HEK293 (cell line): ENCODE measurements at regions not wholly inside any gene's neighbourhood (a gene's known extent, or its start where the extent isn't known, plus 50 kb on each side); places are given as distances from the start of the nearest gene placed in this dataset.

Experiments
- CTCF ChIA-PET: fragments of 350-600 bp; formaldehyde crosslinking; extraction: SDS; loops from one replicate; lab custom pipeline; 2021; ENCODE audit warnings: antibody characterized with exemption; lab: Yijun Ruan, JAX
- POLR2A ChIA-PET: fragments of 300-600 bp; formaldehyde crosslinking; extraction: SDS; loops from one replicate; lab custom pipeline; 2020; ENCODE audit warnings: antibody characterized with exemption, inconsistent platforms; lab: Yijun Ruan, JAX
- H3K27ac ChIP-seq: fragments of 200-500 bp; sonication (Bioruptor generic); 2 replicates; pipeline ENCODE4 v1.5.1; 2014; ENCODE audit warnings: low read depth, low read length, control low read depth, inconsistent platforms; ENCODE audit errors: extremely low read depth
- H3K36me3 ChIP-seq, 2 experiments: fragments of 200-500 bp in 1 of 2; sonication (Bioruptor generic) in 1 of 2; 1 replicate in 1 of 2; 2 replicates in 1 of 2; pipeline ENCODE4 v1.5.1; 2014 to 2017; ENCODE audit warnings: inconsistent platforms in 2 of 2, low read length in 2 of 2; ENCODE audit not compliant: control insufficient read depth in 2 of 2, insufficient read depth in 1 of 2
- H3K4me1 ChIP-seq: fragments of 200-500 bp; sonication (Bioruptor generic); 2 replicates; pipeline ENCODE4 v1.5.1; 2014; ENCODE audit warnings: mild to moderate bottlenecking, low read length, inconsistent platforms; ENCODE audit not compliant: control insufficient read depth, insufficient read depth
- H3K4me3 ChIP-seq: 2 replicates; pipeline ENCODE4 v1.5.1; 2011; ENCODE audit warnings: low read depth, mild to moderate bottlenecking, control low read depth, low read length, moderate library complexity
- H3K9me3 ChIP-seq: fragments of 200-500 bp; sonication (Bioruptor generic); 2 replicates; pipeline ENCODE4 v1.5.1; 2014; ENCODE audit warnings: low read depth, low read length, inconsistent platforms; ENCODE audit not compliant: control insufficient read depth, insufficient read depth
- AEBP2 ChIP-seq: fragments of 450-650 bp; formaldehyde crosslinking; IDR thresholded peaks from 2 replicates; pipeline ENCODE4 v1.5.1; 2016; ENCODE audit warnings: missing biosample characterization, missing genetic modification characterization, borderline replicate concordance
- ELK4 ChIP-seq: IDR thresholded peaks from 2 replicates; pipeline ENCODE4 v1.6.1; 2011; ENCODE audit warnings: mild to moderate bottlenecking, low read depth, low read length, borderline replicate concordance
- KLF1 ChIP-seq: fragments of 450-650 bp; formaldehyde crosslinking; IDR thresholded peaks from 2 replicates; pipeline ENCODE4 v1.5.1; 2016; ENCODE audit warnings: missing biosample characterization, missing genetic modification characterization
- KLF7 ChIP-seq: fragments of 450-650 bp; formaldehyde crosslinking; IDR thresholded peaks from 2 replicates; pipeline ENCODE4 v1.5.1; 2016; ENCODE audit warnings: missing biosample characterization, missing genetic modification characterization, borderline replicate concordance
- REST ChIP-seq: fragments of 450-650 bp; formaldehyde crosslinking; IDR thresholded peaks from 2 replicates; pipeline ENCODE4 v1.5.1; 2016; ENCODE audit warnings: missing biosample characterization, missing genetic modification characterization
- YY2 ChIP-seq: fragments of 450-650 bp; formaldehyde crosslinking; IDR thresholded peaks from 2 replicates; pipeline ENCODE4 v1.5.1; 2016; ENCODE audit warnings: missing biosample characterization, missing genetic modification characterization
- ZBTB10 ChIP-seq: fragments of 450-650 bp; formaldehyde crosslinking; IDR thresholded peaks from 2 replicates; pipeline ENCODE4 v1.5.1; 2016; ENCODE audit warnings: missing biosample characterization, missing genetic modification characterization
- ZBTB44 ChIP-seq: fragments of 450-650 bp; IDR thresholded peaks from 2 replicates; pipeline ENCODE4 v1.5.1; 2018; ENCODE audit warnings: missing biosample characterization, mild to moderate bottlenecking, missing genetic modification characterization
- ZFP69B ChIP-seq: fragments of 450-650 bp; formaldehyde crosslinking; IDR thresholded peaks from 2 replicates; pipeline ENCODE4 v1.5.1; 2016; ENCODE audit warnings: missing biosample characterization, missing genetic modification characterization
- ZNF114 ChIP-seq: fragments of 450-650 bp; formaldehyde crosslinking; IDR thresholded peaks from 2 replicates; pipeline ENCODE4 v1.5.0; 2017; ENCODE audit warnings: missing biosample characterization, missing genetic modification characterization
- ZNF211 ChIP-seq: fragments of 450-650 bp; formaldehyde crosslinking; IDR thresholded peaks from 2 replicates; pipeline ENCODE4 v1.5.1; 2016; ENCODE audit warnings: low read depth, missing biosample characterization, missing genetic modification characterization
- ZNF292 ChIP-seq: fragments of 450-650 bp; formaldehyde crosslinking; IDR thresholded peaks from 2 replicates; pipeline ENCODE4 v1.5.1; 2016; ENCODE audit warnings: low read depth, missing biosample characterization, missing genetic modification characterization, borderline replicate concordance
- ZNF449 ChIP-seq: fragments of 450-650 bp; formaldehyde crosslinking; IDR thresholded peaks from 2 replicates; pipeline ENCODE4 v1.5.1; 2017; ENCODE audit warnings: missing biosample characterization, mild to moderate bottlenecking, missing genetic modification characterization, moderate library complexity
- ZNF621 ChIP-seq: fragments of 450-650 bp; formaldehyde crosslinking; IDR thresholded peaks from 2 replicates; pipeline ENCODE4 v1.5.1; 2017; ENCODE audit warnings: missing biosample characterization, missing genetic modification characterization
- ZNF76 ChIP-seq: fragments of 450-650 bp; formaldehyde crosslinking; IDR thresholded peaks from 2 replicates; pipeline ENCODE4; 2016; ENCODE audit warnings: low read depth, missing biosample characterization, missing genetic modification characterization, borderline replicate concordance
- ZNF843 ChIP-seq: fragments of 450-650 bp; formaldehyde crosslinking; IDR thresholded peaks from 2 replicates; pipeline ENCODE4 v1.5.1; 2016; ENCODE audit warnings: missing biosample characterization, missing genetic modification characterization
- ZSCAN16 ChIP-seq: fragments of 450-650 bp; formaldehyde crosslinking; IDR thresholded peaks from 2 replicates; pipeline ENCODE4 v1.5.1; 2016; ENCODE audit warnings: missing biosample characterization, missing genetic modification characterization

GRCh38 chr14:25904446-25904845 is 693.4 kb downstream of the NOVA1 start (continued):
- TF ChIP-seq ZBTB10 (no peak), AEBP2 (no peak), REST (tag by site-specific recombination) (no peak), ZFP69B (tag by site-specific recombination) (no peak), ZNF843 (tag by site-specific recombination) (no peak), YY2 (tag by site-specific recombination) (no peak), ZNF76 (no peak), KLF7 (tag by site-specific recombination) (no peak)

- Histone ChIP-seq H3K4me1 (no peaks in the 10 kb centered on the region), H3K27ac (no peak overlapping the region), H3K36me3 (no peaks in the 10 kb centered on the region), H3K9me3 (no peaks in the 10 kb centered on the region), H3K4me3 (no peak overlapping the region)
- ChIA-PET CTCF (no interaction called here), POLR2A (no interaction called here)
- no peak for TF ChIP-seq ZNF211 (tag by site-specific recombination)
- TF ChIP-seq ZBTB44 (tag by site-specific recombination): no peak
- TF ChIP-seq KLF1 (tag by site-specific recombination): no peak
- no peak for TF ChIP-seq ELK4
- no peak for TF ChIP-seq ZNF449 (tag by site-specific recombination)
- TF ChIP-seq ZSCAN16 (tag by site-specific recombination): no peak
- TF ChIP-seq ZNF292 (tag by site-specific recombination): no peak
- no peak for TF ChIP-seq ZNF621
- no peak for TF ChIP-seq ZNF114 (tag by site-specific recombination)
Observed at GRCh38 chr14:25899197-25899596, 698.6 kb downstream of the NOVA1 start.
